Progenitor cell of endocrine pancreas (in vitro differentiated cells): ENCODE measurements at regions not wholly inside any gene's neighbourhood (a gene's known extent, or its start where the extent isn't known, plus 50 kb on each side); places are given as distances from the start of the nearest gene placed in this dataset.
A peak's percentile ranks its signal among the peaks of the same experiment; 100 is the strongest.

Experiments
- DNase-seq: peaks from one replicate; pipeline ENCODE4 v3.0.0; 2021; ENCODE audit warnings: low spot score; ENCODE audit not compliant: unreplicated experiment
- H3K27ac Mint-ChIP-seq: 2 replicates; pipeline ENCODE4 v1.8.0; 2021; ENCODE audit warnings: mild to moderate bottlenecking, moderate library complexity, mixed read lengths
- H3K27me3 Mint-ChIP-seq: 2 replicates; pipeline ENCODE4 v1.8.0; 2021; ENCODE audit warnings: mixed read lengths
- H3K36me3 Mint-ChIP-seq: 2 replicates; pipeline ENCODE4 v1.8.0; 2022; ENCODE audit warnings: mixed read lengths; ENCODE audit not compliant: insufficient read depth
- H3K4me1 Mint-ChIP-seq: 2 replicates; pipeline ENCODE4 v1.8.0; 2021; ENCODE audit warnings: low read depth, mixed read lengths
- H3K4me3 Mint-ChIP-seq: 2 replicates; pipeline ENCODE4 v1.8.0; 2021; ENCODE audit warnings: low read depth, mild to moderate bottlenecking, moderate library complexity, mixed read lengths
- H3K9me3 Mint-ChIP-seq: 2 replicates; pipeline ENCODE4 v1.8.0; 2021; ENCODE audit warnings: low read depth, mixed read lengths
- CTCF ChIP-seq: fragments of 200-600 bp; sonication (generic); IDR thresholded peaks from one replicate; pipeline ENCODE4 v1.5.0; 2021; ENCODE audit warnings: antibody characterized with exemption, mild to moderate bottlenecking; ENCODE audit not compliant: unreplicated experiment

- no peaks in the 10 kb centered on the region for H3K9me3 Mint-ChIP-seq
- DNase-seq = peak; percentile 12
- no peak for TF ChIP-seq CTCF
- peak overlapping the region; percentile 73 for H3K27ac Mint-ChIP-seq
- H3K36me3 Mint-ChIP-seq = no peaks in the 10 kb centered on the region
- H3K4me1 Mint-ChIP-seq = peaks cover 9% of the 10 kb centered on the region
- peak overlapping the region; percentile 86 for H3K4me3 Mint-ChIP-seq
- H3K27me3 Mint-ChIP-seq = peaks cover 46% of the 10 kb centered on the region
Observed at GRCh38 chr12:77325511-77326236, 260.3 kb upstream of the E2F7 start.

- TF ChIP-seq CTCF = peak; percentile 63
- peak; percentile 63 for DNase-seq
- Mint-ChIP-seq H3K27me3 (peaks cover 46% of the 10 kb centered on the region), H3K4me3 (peak overlapping the region; percentile 86), H3K4me1 (peaks cover 9% of the 10 kb centered on the region), H3K9me3 (no peaks in the 10 kb centered on the region), H3K27ac (peak overlapping the region; percentile 95), H3K36me3 (no peaks in the 10 kb centered on the region)
Observed at GRCh38 chr12:77324763-77325468, 259.5 kb upstream of the E2F7 start.

GRCh38 chr12:77324416-77324762 is 259.0 kb upstream of the E2F7 start:
- TF ChIP-seq CTCF = no peak
- DNase-seq = no peak
- no peaks in the 10 kb centered on the region for H3K36me3 Mint-ChIP-seq
- peak overlapping the region; percentile 69 for H3K4me3 Mint-ChIP-seq
- peaks cover 9% of the 10 kb centered on the region for H3K4me1 Mint-ChIP-seq
- H3K27me3 Mint-ChIP-seq = peaks cover 46% of the 10 kb centered on the region
- peak overlapping the region; percentile 61 for H3K27ac Mint-ChIP-seq
- no peaks in the 10 kb centered on the region for H3K9me3 Mint-ChIP-seq

GRCh38 chr12:77323788-77324415 is 258.5 kb upstream of the E2F7 start:
- H3K9me3 Mint-ChIP-seq = no peaks in the 10 kb centered on the region
- peak overlapping the region; percentile 69 for H3K4me3 Mint-ChIP-seq
- H3K36me3 Mint-ChIP-seq = no peaks in the 10 kb centered on the region
- no peak overlapping the region for H3K27ac Mint-ChIP-seq
- peaks cover 41% of the 10 kb centered on the region for H3K27me3 Mint-ChIP-seq
- no peak for DNase-seq
- TF ChIP-seq CTCF = no peak
- peaks cover 12% of the 10 kb centered on the region for H3K4me1 Mint-ChIP-seq

GRCh38 chr12:77319166-77319565 is 253.8 kb upstream of the E2F7 start:
- DNase-seq = no peak
- H3K9me3 Mint-ChIP-seq = no peaks in the 10 kb centered on the region
- H3K4me1 Mint-ChIP-seq = peaks cover 32% of the 10 kb centered on the region
- no peak overlapping the region for H3K4me3 Mint-ChIP-seq
- H3K27me3 Mint-ChIP-seq = peaks cover 18% of the 10 kb centered on the region
- TF ChIP-seq CTCF = no peak
- no peak overlapping the region for H3K27ac Mint-ChIP-seq
- no peaks in the 10 kb centered on the region for H3K36me3 Mint-ChIP-seq
